NOMO-1 treated with DMSO at 0.1 percent for 48 hours (cell line): ENCODE measurements at regions not wholly inside any gene's neighbourhood (a gene's known extent, or its start where the extent isn't known, plus 50 kb on each side); places are given as distances from the start of the nearest gene placed in this dataset.

ENCODE experiments used
- DNase-seq: peaks from one replicate; lab custom pipeline; 2025; ENCODE audit not compliant: unreplicated experiment; lab: John Stamatoyannopoulos, UW

GRCh38 chr21:38938343-38938742, 132.6 kb downstream of the ETS2 start:
- DNase-seq, result peak; percentile 21

GRCh38 chr21:38937844-38938243, 132.1 kb downstream of the ETS2 start:
- DNase-seq, result no peak

- DNase-seq, result no peak
Observed at GRCh38 chr21:38937286-38937790, 131.6 kb downstream of the ETS2 start.

GRCh38 chr21:38936240-38936639, 130.5 kb downstream of the ETS2 start:
- no peak for DNase-seq

- no peak for DNase-seq
Observed at GRCh38 chr21:38933731-38934130, 128.0 kb downstream of the ETS2 start.

- DNase-seq, result peak; percentile 71
Observed at GRCh38 chr21:38931291-38931690, 125.6 kb downstream of the ETS2 start.

GRCh38 chr21:38930853-38931252, 125.1 kb downstream of the ETS2 start:
- peak; percentile 93 for DNase-seq

GRCh38 chr21:38930066-38930465, 124.3 kb downstream of the ETS2 start:
- DNase-seq, result peak; percentile 38

- no peak for DNase-seq
Observed at GRCh38 chr21:38929652-38930051, 123.9 kb downstream of the ETS2 start.

- no peak for DNase-seq
Observed at GRCh38 chr21:38929142-38929541, 123.4 kb downstream of the ETS2 start.

- DNase-seq, result no peak
Observed at GRCh38 chr21:38927776-38928175, 122.0 kb downstream of the ETS2 start.

- DNase-seq, result peak; percentile 79
Observed at GRCh38 chr21:38925923-38926322, 120.2 kb downstream of the ETS2 start.

- DNase-seq, result no peak
Observed at GRCh38 chr21:38925478-38925877, 119.7 kb downstream of the ETS2 start.

- DNase-seq, result no peak
Observed at GRCh38 chr21:38924954-38925353, 119.2 kb downstream of the ETS2 start.

GRCh38 chr21:38923429-38923828, 117.7 kb downstream of the ETS2 start:
- no peak for DNase-seq

- DNase-seq, result no peak
Observed at GRCh38 chr21:38922474-38923235, 116.9 kb downstream of the ETS2 start.

GRCh38 chr21:38921511-38922251, 116.0 kb downstream of the ETS2 start:
- DNase-seq, result peak; percentile 57

- no peak for DNase-seq
Observed at GRCh38 chr21:38920631-38921398, 115.1 kb downstream of the ETS2 start.

- DNase-seq, result no peak
Observed at GRCh38 chr21:38918607-38919346, 113.0 kb downstream of the ETS2 start.

- no peak for DNase-seq
Observed at GRCh38 chr21:38917043-38917774, 111.5 kb downstream of the ETS2 start.
